Brain microvascular endothelial cell (primary cell): ENCODE measurements at regions not wholly inside any gene's neighbourhood (a gene's known extent, or its start where the extent isn't known, plus 50 kb on each side); places are given as distances from the start of the nearest gene placed in this dataset.
A peak's percentile ranks its signal among the peaks of the same experiment; 100 is the strongest.

Source experiments
- DNase-seq: peaks from one replicate; pipeline ENCODE4 v3.0.0-alpha.2; 2020
- H3K27ac ChIP-seq: fragments of 250-450 bp; sonication (Bioruptor Pico); 2 replicates; pipeline ENCODE4 v1.5.1; 2020; ENCODE audit warnings: mild to moderate bottlenecking, moderate library complexity
- H3K27me3 ChIP-seq: fragments of 250-450 bp; sonication (Bioruptor Pico); replicated peaks from 2 replicates; pipeline ENCODE4 v1.5.1; 2020; ENCODE audit warnings: mild to moderate bottlenecking
- H3K36me3 ChIP-seq: fragments of 250-450 bp; sonication (Bioruptor Pico); replicated peaks from 2 replicates; pipeline ENCODE4 v1.5.1; 2020; ENCODE audit warnings: mild to moderate bottlenecking
- H3K4me3 ChIP-seq: 2 replicates; pipeline ENCODE4 v1.5.1; 2011; ENCODE audit warnings: low read depth, mild to moderate bottlenecking, control low read depth, low read length, moderate library complexity
- CTCF ChIP-seq: IDR thresholded peaks from 2 replicates; pipeline ENCODE4 v1.5.1; 2011; ENCODE audit warnings: low read depth, mild to moderate bottlenecking, moderate library complexity, low read length, control low read depth, inconsistent platforms; ENCODE audit errors: missing control alignments
- in situ Hi-C: cut with HindIII; loops from 2 replicates; pipeline ENCODE4 v1.10.0; 2017; ENCODE audit warnings: low sequenced_read_pairs, low pct_ligation_motif_present

- peaks cover 28% of the 10 kb centered on the region for H3K27me3 ChIP-seq
- H3K36me3 ChIP-seq, result no peaks in the 10 kb centered on the region
- H3K4me3 ChIP-seq, result no peak overlapping the region
- H3K27ac ChIP-seq, result no peak overlapping the region
- TF ChIP-seq CTCF, result no peak
- no peak for DNase-seq
- in situ Hi-C loops, result no loop called here
Observed at GRCh38 chr22:48491451-48491941, 1336.2 kb downstream of the BRD1 start.

- Histone ChIP-seq H3K4me3 (no peak overlapping the region), H3K27ac (no peak overlapping the region), H3K36me3 (no peaks in the 10 kb centered on the region), H3K27me3 (peaks cover 28% of the 10 kb centered on the region)
- no peak for DNase-seq
- TF ChIP-seq CTCF, result no peak
- in situ Hi-C loops, result no loop called here
Observed at GRCh38 chr22:48490500-48491411, 1336.9 kb downstream of the BRD1 start.

DNA sequence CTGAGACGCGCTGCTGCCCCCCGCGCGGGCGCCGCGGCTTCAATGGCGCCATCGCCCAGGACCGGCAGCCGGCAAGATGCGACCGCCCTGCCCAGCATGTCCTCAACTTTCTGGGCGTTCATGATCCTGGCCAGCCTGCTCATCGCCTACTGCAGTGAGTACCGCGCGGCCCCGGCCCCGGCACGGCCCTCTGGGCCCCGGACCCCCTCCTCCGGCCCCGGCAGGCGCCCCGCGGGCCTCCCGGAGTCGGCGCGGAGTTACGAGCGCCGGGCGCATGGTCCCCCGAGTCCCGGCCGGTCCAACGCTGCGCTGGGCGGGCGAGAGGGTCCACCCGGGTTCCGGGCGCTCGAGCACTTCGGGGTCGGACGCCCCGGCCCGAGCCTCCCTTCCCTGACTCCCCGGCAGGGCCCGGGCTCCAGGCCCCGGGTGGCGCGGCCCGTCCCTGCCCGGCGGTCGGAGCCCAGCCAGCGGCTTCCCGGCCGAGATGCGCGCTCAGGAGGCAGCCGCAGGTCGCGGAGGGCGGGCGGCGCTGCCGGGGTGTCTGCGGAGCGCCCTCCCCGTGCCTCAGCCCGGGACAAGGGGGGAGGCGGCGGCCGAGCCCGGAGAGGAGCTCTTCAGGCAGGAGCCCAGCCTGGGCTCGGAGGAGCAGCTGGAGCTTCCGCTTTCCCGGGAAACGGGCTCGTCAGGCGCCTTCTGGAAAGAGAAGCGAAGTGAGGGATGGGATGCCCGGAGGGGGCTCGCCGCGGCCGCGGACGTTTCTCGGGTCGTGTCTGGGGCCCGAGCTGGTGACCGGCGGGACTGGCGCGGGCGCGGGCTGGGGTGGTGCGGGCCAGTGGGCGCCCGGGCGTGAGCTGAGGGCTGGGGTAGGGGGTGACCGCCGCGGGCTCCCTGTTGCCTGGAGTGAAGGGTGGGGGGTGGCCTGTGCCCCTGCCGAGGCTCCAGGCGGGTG is 1337.8 kb downstream of the BRD1 start:
- in situ Hi-C loops, result no loop called here
- peaks cover 28% of the 10 kb centered on the region for H3K27me3 ChIP-seq
- H3K36me3 ChIP-seq, result no peaks in the 10 kb centered on the region
- no peak overlapping the region for H3K27ac ChIP-seq
- peak overlapping the region; percentile 33 for H3K4me3 ChIP-seq
- no peak for DNase-seq
- no peak for TF ChIP-seq CTCF

GRCh38 chr22:48488611-48489511 is 1338.8 kb downstream of the BRD1 start:
- H3K27me3 ChIP-seq, result peaks cover 28% of the 10 kb centered on the region
- TF ChIP-seq CTCF, result no peak
- H3K27ac ChIP-seq, result no peak overlapping the region
- H3K4me3 ChIP-seq, result no peak overlapping the region
- in situ Hi-C loops, result no loop called here
- DNase-seq, result no peak
- H3K36me3 ChIP-seq, result no peaks in the 10 kb centered on the region

- in situ Hi-C loops, result no loop called here
- no peak for DNase-seq
- peak; percentile 23 for TF ChIP-seq CTCF
- Histone ChIP-seq H3K4me3 (no peak overlapping the region), H3K36me3 (no peaks in the 10 kb centered on the region), H3K27me3 (peaks cover 28% of the 10 kb centered on the region), H3K27ac (no peak overlapping the region)
Observed at GRCh38 chr22:48488149-48488551, 1339.5 kb downstream of the BRD1 start.
